LNCaP clone FGC (cell line): ENCODE measurements at regions not wholly inside any gene's neighbourhood (a gene's known extent, or its start where the extent isn't known, plus 50 kb on each side); places are given as distances from the start of the nearest gene placed in this dataset.

Experiments used
- DNase-seq: peaks from one replicate; pipeline ENCODE4 v3.0.0-alpha.2; 2011; ENCODE audit warnings: low read depth
- H3K4me3 ChIP-seq: 2 replicates; pipeline ENCODE4 v1.5.1; 2011; ENCODE audit warnings: mild to moderate bottlenecking, low read depth, low read length, control low read depth
- TF ChIP-seq, protein P1 (sequence below): IDR thresholded peaks from 2 replicates; pipeline ENCODE4 v1.5.1; 2012; ENCODE audit warnings: mild to moderate bottlenecking; ENCODE audit not compliant: control insufficient read depth, insufficient read depth; ENCODE audit errors: extremely low read depth

DNA sequence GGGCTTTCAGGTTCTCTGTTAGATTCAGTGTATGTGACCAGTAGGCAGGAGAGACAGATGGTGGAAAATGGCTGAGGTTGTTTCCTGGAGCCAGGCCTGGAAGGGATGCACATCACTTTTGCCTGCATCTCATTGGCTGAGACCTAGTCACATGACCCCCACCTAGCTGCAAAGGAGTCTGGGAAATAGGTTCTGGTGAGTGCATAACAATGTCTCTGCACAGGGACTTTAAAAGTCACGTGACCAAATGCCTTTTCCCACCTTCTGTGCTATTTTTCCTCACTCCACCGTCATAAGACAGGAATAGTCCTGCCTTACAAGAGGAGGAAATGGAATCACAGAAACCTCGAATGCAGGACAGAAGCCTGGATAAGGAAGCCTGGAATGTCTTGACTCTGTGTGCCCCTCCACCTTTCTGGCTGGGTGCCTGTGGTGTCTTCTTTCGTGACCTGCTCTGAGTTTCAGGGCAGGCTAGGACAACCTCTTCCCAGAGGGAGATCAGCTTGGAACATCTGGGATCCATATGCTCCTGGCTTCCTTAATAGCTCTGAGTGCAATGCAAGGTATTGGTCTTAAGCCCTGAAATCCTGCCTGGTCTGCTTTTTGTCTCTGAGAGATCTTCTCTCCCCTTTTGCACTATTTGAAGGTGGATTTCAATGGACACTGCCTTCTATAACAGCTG is 139.9 kb upstream of the ZNF438 start:
- TF ChIP-seq, protein P1, sequence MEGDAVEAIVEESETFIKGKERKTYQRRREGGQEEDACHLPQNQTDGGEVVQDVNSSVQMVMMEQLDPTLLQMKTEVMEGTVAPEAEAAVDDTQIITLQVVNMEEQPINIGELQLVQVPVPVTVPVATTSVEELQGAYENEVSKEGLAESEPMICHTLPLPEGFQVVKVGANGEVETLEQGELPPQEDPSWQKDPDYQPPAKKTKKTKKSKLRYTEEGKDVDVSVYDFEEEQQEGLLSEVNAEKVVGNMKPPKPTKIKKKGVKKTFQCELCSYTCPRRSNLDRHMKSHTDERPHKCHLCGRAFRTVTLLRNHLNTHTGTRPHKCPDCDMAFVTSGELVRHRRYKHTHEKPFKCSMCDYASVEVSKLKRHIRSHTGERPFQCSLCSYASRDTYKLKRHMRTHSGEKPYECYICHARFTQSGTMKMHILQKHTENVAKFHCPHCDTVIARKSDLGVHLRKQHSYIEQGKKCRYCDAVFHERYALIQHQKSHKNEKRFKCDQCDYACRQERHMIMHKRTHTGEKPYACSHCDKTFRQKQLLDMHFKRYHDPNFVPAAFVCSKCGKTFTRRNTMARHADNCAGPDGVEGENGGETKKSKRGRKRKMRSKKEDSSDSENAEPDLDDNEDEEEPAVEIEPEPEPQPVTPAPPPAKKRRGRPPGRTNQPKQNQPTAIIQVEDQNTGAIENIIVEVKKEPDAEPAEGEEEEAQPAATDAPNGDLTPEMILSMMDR, result no peak
- DNase-seq, result no peak
- no peak overlapping the region for H3K4me3 ChIP-seq

DNA sequence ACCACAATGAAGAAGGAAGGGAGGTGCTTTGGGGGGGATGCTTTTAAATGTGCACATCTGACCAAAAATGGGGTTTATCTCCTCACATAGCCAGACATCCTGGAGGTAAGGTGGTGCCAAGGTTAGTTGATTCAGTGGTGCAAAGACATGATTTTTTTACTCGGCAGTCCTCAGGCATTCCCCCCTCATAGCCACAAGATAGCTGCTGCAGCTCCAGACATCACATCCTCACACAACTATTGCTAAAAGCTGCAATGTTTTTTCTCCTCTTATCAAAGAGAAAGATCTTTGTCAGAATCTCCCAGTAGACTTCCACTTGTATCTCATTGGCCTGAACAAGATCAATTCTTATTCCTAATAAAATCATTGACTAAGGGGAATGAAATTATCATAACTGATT is 141.3 kb upstream of the ZNF438 start:
- TF ChIP-seq, protein P1, result no peak
- H3K4me3 ChIP-seq, result no peak overlapping the region
- no peak for DNase-seq

DNA sequence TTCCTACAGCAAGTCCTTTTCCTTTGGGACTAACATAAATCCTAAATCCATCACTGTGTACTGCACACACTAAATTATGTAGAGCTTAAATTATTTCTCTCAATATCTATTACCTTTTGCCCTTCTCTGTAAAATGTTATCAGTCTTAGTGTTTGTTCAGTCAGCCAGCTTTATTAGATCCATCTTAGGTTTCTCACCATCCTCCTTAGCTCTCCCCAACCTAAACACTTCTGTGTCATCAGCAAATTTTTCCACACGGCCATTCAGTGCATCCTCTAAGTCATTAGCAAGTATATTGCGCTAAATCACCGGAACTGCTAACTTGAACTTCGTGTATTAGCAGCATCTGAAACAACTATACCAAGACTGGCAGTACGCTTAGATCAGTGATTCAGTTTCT is 142.1 kb upstream of the ZNF438 start:
- no peak overlapping the region for H3K4me3 ChIP-seq
- DNase-seq, result no peak
- TF ChIP-seq, protein P1, result no peak

- no peak for DNase-seq
- H3K4me3 ChIP-seq, result no peak overlapping the region
- TF ChIP-seq, protein P1, result no peak
Observed at GRCh38 chr10:31179091-31179680, 139.8 kb upstream of the ZEB1 start.

- no peak for DNase-seq
- H3K4me3 ChIP-seq, result no peak overlapping the region
Observed at GRCh38 chr10:31186225-31187000, 132.6 kb upstream of the ZEB1 start.

DNA sequence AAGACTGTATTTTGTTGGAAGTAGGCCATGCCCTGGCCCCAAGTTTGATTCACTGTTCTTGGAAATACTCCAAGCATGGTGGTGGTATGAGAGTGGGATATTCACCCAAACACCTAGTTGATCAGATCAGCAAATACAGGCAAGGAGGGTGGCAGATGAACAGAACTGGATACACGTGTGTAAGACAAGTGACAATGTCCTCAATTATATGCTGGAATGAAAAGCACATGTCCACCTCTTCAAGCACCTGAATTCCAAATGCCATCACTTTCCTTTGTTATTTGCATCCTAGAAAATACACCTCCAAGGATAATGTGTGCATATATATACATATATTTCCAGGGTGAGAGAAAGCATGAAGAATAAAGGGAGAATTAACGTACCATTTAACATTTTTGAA is 131.8 kb upstream of the ZEB1 start:
- TF ChIP-seq, protein P1, result no peak
- no peak overlapping the region for H3K4me3 ChIP-seq
- DNase-seq, result no peak

More at GRCh38 chr10:31186225-31187000, 132.6 kb upstream of the ZEB1 start:
- TF ChIP-seq, protein P1, result no peak
